ENCODE measurements at regions not wholly inside any gene's neighbourhood (a gene's known extent, or its start where the extent isn't known, plus 50 kb on each side); places are given as distances from the start of the nearest gene placed in this dataset.

GRCh38 chr12:22115711-22116110 is 69.7 kb downstream of the CMAS start:
- no TSS peak for BruUV-seq (replicated peaks)
- Mint-ChIP-seq H3K27ac (ENCODE audit: unreplicated experiment) (no peak overlapping the region), H3K4me3 (ENCODE audit: low read depth, unreplicated experiment) (no peak overlapping the region), H3K4me1 (ENCODE audit: low read depth, unreplicated experiment) (no peaks in the 10 kb centered on the region), H3K9me3 (ENCODE audit: low read depth, unreplicated experiment) (no peaks in the 10 kb centered on the region), H3K36me3 (ENCODE audit: insufficient read depth, unreplicated experiment) (no peaks in the 10 kb centered on the region), H3K27me3 (ENCODE audit: unreplicated experiment) (peaks cover 24% of the 10 kb centered on the region)
- intact Hi-C loops (cut with micrococcal nuclease; ENCODE audit: unreplicated experiment): no loop called here
- DNase-seq: no peak
- CTCF ChIA-PET: no interaction called here
- TF ChIP-seq, protein P1, sequence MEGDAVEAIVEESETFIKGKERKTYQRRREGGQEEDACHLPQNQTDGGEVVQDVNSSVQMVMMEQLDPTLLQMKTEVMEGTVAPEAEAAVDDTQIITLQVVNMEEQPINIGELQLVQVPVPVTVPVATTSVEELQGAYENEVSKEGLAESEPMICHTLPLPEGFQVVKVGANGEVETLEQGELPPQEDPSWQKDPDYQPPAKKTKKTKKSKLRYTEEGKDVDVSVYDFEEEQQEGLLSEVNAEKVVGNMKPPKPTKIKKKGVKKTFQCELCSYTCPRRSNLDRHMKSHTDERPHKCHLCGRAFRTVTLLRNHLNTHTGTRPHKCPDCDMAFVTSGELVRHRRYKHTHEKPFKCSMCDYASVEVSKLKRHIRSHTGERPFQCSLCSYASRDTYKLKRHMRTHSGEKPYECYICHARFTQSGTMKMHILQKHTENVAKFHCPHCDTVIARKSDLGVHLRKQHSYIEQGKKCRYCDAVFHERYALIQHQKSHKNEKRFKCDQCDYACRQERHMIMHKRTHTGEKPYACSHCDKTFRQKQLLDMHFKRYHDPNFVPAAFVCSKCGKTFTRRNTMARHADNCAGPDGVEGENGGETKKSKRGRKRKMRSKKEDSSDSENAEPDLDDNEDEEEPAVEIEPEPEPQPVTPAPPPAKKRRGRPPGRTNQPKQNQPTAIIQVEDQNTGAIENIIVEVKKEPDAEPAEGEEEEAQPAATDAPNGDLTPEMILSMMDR (IDR thresholded peaks at IDR 0.05; ENCODE audit: unreplicated experiment): no peak

DNA sequence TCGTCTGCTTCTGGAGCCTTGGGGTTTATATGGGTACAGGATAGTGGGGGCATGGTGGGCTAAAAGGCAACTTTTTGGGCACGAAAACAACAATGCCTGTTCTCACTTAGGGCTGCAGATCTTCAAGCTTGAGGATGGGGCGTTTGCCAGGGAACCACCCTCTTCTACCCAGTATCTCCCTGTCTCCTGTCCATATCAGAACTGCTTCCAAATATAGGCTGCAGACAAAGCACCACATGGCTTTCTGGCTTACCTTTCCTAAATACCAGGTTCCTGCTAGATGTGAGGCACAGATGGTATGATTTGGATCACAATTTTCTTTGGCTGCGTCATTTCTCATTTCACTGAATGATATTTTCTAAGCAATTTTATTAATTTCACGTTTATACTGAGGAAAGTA is 70.4 kb downstream of the CMAS start:
- CTCF ChIA-PET: no interaction called here
- no peak for DNase-seq
- no peak overlapping the region for H3K27ac Mint-ChIP-seq (ENCODE audit: unreplicated experiment)
- H3K36me3 Mint-ChIP-seq (ENCODE audit: insufficient read depth, unreplicated experiment): no peaks in the 10 kb centered on the region
- H3K27me3 Mint-ChIP-seq (ENCODE audit: unreplicated experiment): peaks cover 24% of the 10 kb centered on the region
- intact Hi-C loops (cut with micrococcal nuclease; ENCODE audit: unreplicated experiment): no loop called here
- H3K9me3 Mint-ChIP-seq (ENCODE audit: low read depth, unreplicated experiment): no peaks in the 10 kb centered on the region
- H3K4me3 Mint-ChIP-seq (ENCODE audit: low read depth, unreplicated experiment): no peak overlapping the region
- BruUV-seq (replicated peaks): no TSS peak
- TF ChIP-seq, protein P1 (IDR thresholded peaks at IDR 0.05; ENCODE audit: unreplicated experiment): no peak
- no peaks in the 10 kb centered on the region for H3K4me1 Mint-ChIP-seq (ENCODE audit: low read depth, unreplicated experiment)

- Mint-ChIP-seq H3K27me3 (ENCODE audit: unreplicated experiment) (peaks cover 24% of the 10 kb centered on the region), H3K9me3 (ENCODE audit: low read depth, unreplicated experiment) (no peaks in the 10 kb centered on the region), H3K4me1 (ENCODE audit: low read depth, unreplicated experiment) (no peaks in the 10 kb centered on the region), H3K36me3 (ENCODE audit: insufficient read depth, unreplicated experiment) (no peaks in the 10 kb centered on the region), H3K27ac (ENCODE audit: unreplicated experiment) (no peak overlapping the region), H3K4me3 (ENCODE audit: low read depth, unreplicated experiment) (no peak overlapping the region)
- no peak for DNase-seq
- intact Hi-C loops (cut with micrococcal nuclease; ENCODE audit: unreplicated experiment): no loop called here
- TF ChIP-seq, protein P1 (IDR thresholded peaks at IDR 0.05; ENCODE audit: unreplicated experiment): no peak
- CTCF ChIA-PET: no interaction called here
- no TSS peak for BruUV-seq (replicated peaks)
These were observed 71.7 kb downstream of the CMAS start for GRCh38 chr12:22117563-22118237.

DNA sequence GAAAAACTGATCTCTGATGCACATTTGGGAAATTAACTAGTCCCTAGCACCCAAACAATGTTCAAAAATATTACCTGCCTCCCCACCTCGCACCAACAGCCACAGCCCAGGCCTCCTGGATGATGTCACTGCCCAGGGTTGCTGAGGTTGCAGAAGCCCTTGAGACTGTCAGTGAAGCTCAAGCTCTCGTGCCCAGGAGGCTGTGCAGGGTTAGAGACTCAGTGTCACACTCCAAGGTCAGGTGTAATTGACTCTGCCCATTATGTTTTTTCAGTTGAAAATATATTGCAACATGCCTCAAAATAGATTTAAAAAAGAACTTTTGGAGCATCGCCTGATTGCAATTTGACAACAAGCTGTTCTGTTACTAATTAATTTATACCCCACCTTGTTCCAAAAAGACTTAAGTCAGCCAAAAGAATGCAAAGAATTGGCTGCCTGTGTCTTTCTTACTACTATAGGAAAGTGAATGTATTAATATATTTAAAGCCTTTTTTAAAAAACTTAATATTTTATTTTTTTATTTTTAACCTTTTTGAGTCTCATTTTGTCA is 72.3 kb downstream of the CMAS start:
- intact Hi-C loops (cut with micrococcal nuclease; ENCODE audit: unreplicated experiment): no loop called here
- Mint-ChIP-seq H3K4me1 (ENCODE audit: low read depth, unreplicated experiment) (no peaks in the 10 kb centered on the region), H3K27ac (ENCODE audit: unreplicated experiment) (no peak overlapping the region), H3K36me3 (ENCODE audit: insufficient read depth, unreplicated experiment) (no peaks in the 10 kb centered on the region), H3K27me3 (ENCODE audit: unreplicated experiment) (peaks cover 19% of the 10 kb centered on the region), H3K4me3 (ENCODE audit: low read depth, unreplicated experiment) (no peak overlapping the region), H3K9me3 (ENCODE audit: low read depth, unreplicated experiment) (no peaks in the 10 kb centered on the region)
- TF ChIP-seq, protein P1 (IDR thresholded peaks at IDR 0.05; ENCODE audit: unreplicated experiment): no peak
- BruUV-seq (replicated peaks): no TSS peak
- CTCF ChIA-PET: no interaction called here
- no peak for DNase-seq
